HEK293 (cell line): ENCODE measurements at regions not wholly inside any gene's neighbourhood (a gene's known extent, or its start where the extent isn't known, plus 50 kb on each side); places are given as distances from the start of the nearest gene placed in this dataset.

Experiments
- OSR2 ChIP-seq: fragments of 450-650 bp; formaldehyde crosslinking; IDR thresholded peaks from 2 replicates; pipeline ENCODE4 v1.5.1; 2016; ENCODE audit warnings: missing biosample characterization, missing genetic modification characterization
- ZNF239 ChIP-seq: fragments of 450-650 bp; formaldehyde crosslinking; IDR thresholded peaks from 2 replicates; pipeline ENCODE4 v1.5.1; 2016; ENCODE audit warnings: missing biosample characterization, missing genetic modification characterization
- TF ChIP-seq, protein P1 (sequence below): fragments of 450-650 bp; formaldehyde crosslinking; IDR thresholded peaks from 2 replicates; pipeline ENCODE4 v1.5.1; 2016; ENCODE audit warnings: missing biosample characterization, missing genetic modification characterization

DNA sequence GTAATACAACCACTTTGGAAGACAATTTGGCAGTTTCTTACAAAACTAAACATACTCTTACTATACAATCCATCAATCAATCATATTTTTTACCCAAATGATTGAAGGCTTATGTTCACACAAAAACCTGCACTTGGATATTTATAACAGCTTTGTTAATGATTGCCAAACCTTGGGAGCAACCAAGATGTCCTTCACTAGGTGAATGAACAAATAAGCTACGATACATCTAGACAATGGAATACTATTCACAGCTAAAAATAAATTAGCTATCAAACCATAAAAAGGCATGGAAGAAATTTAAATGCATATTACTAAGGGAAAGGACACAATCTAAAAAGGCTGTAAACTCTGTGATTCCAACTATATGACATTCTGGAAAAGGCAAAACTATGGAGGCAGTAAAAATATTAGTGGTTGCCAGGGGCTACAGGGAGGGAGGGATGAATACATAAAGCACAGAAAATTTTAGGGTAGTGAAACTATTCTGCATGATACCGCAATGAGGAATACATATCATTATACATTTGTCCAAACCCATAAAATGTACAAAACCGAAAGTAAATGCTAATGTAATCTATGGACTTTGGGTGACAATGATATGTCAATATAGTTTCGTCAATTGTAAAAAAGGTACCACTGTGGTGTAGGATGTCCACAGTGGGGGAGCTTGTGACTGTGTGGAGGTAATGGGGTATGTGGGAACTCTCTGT lies 70.5 kb downstream of the GPR65 start:
- TF ChIP-seq, protein P1, sequence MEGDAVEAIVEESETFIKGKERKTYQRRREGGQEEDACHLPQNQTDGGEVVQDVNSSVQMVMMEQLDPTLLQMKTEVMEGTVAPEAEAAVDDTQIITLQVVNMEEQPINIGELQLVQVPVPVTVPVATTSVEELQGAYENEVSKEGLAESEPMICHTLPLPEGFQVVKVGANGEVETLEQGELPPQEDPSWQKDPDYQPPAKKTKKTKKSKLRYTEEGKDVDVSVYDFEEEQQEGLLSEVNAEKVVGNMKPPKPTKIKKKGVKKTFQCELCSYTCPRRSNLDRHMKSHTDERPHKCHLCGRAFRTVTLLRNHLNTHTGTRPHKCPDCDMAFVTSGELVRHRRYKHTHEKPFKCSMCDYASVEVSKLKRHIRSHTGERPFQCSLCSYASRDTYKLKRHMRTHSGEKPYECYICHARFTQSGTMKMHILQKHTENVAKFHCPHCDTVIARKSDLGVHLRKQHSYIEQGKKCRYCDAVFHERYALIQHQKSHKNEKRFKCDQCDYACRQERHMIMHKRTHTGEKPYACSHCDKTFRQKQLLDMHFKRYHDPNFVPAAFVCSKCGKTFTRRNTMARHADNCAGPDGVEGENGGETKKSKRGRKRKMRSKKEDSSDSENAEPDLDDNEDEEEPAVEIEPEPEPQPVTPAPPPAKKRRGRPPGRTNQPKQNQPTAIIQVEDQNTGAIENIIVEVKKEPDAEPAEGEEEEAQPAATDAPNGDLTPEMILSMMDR = no peak
- TF ChIP-seq OSR2 (no peak), ZNF239 (tag by site-specific recombination) (no peak)
